ENCODE measurements at regions not wholly inside any gene's neighbourhood (a gene's known extent, or its start where the extent isn't known, plus 50 kb on each side); places are given as distances from the start of the nearest gene placed in this dataset.

DNA sequence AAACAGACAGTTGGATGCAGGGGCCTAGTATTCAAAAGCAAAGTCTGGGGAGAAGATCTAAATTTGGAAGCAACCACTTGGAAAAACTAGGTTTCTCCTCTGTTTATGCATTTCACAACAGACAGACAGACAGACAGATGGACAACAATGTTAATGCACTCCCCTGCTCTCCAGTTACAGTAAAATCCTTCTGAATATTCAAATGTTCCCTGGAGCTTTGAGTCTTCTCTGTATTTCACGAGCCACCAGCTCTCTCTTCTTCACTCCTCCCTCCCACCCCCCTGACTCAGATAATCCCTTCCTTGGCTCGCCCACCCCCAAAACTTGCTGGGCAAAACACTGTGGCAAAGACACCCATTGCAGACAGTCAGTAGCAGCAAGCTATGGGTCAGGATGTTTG lies 129.3 kb upstream of the TOP1 start:
- H3K4me1 ChIP-seq (replicated peaks in 1 of 4; ENCODE audit: control insufficient read depth in 3 of 4, insufficient read depth in 4 of 4, low read length in 3 of 4), result no peaks in the 10 kb centered on the region
- no peak overlapping the region for H2BK5ac ChIP-seq (ENCODE audit: low read depth, low read length)
- H4K8ac ChIP-seq (ENCODE audit: extremely low read depth, insufficient read depth, low read length), result no peak overlapping the region
- H3K9ac ChIP-seq (replicated peaks in 1 of 4; ENCODE audit: extremely low read depth in 1 of 4, low read depth in 3 of 4, low read length in 3 of 4), result no peak overlapping the region
- no peak overlapping the region for H3K23ac ChIP-seq (ENCODE audit: insufficient read length)
- ChIA-PET POLR2A (ENCODE audit: partially characterized antibody) (no interaction called here), CTCF (ENCODE audit: partially characterized antibody) (interaction anchor here (1.0 to 1.4 kb wide), 2 partner anchors 39 to 100 kb away, joined by 3 to 4 read pairs; no protein-coding TSS in a partner anchor)
- no peak overlapping the region for H2BK15ac ChIP-seq (ENCODE audit: low read length)
- H4K5ac ChIP-seq (ENCODE audit: insufficient read length, low read depth, low read length), result no peak overlapping the region
- no peak overlapping the region for H2AK5ac ChIP-seq (ENCODE audit: low read depth, low read length)
- H2BK12ac ChIP-seq (ENCODE audit: low read depth, low read length), result no peak overlapping the region
- WGBS, 2 experiments (ENCODE audit: extremely low coverage in 1 of 2, insufficient coverage in 1 of 2, insufficient read length in 1 of 2, insufficient replicate concordance in 2 of 2, low coverage in 1 of 2, low lambda C conversion rate in 2 of 2, missing lambda C conversion rate in 1 of 2), result 57% methylated on average over 2 of the region's 2 CpGs; no CpG with 5 or more reads in 1 of the 2 experiments
- H3K79me2 ChIP-seq (ENCODE audit: control insufficient read depth in 1 of 2, insufficient read depth in 2 of 2, low read length in 2 of 2), result no peaks in the 10 kb centered on the region
- H3K36me3 ChIP-seq (ENCODE audit: control insufficient read depth in 2 of 4, insufficient read depth in 4 of 4, low read length in 3 of 4), result no peaks in the 10 kb centered on the region
- H3K27ac ChIP-seq (ENCODE audit: low read depth, low read length), result no peak overlapping the region
- H3K56ac ChIP-seq (replicated peaks; ENCODE audit: insufficient read length, low read depth, low read length), result no peak overlapping the region
- H2AFZ ChIP-seq (ENCODE audit: low read length), result no peak overlapping the region
- no peaks in the 10 kb centered on the region for H4K20me1 ChIP-seq (replicated peaks in 1 of 2; ENCODE audit: control insufficient read depth in 1 of 2, insufficient read depth in 2 of 2, low read length in 2 of 2)
- no peaks in the 10 kb centered on the region for H3K9me3 ChIP-seq (ENCODE audit: insufficient read depth in 2 of 2, low read depth in 1 of 2, low read length in 1 of 2)
- H2BK120ac ChIP-seq (replicated peaks; ENCODE audit: low read depth, low read length), result no peak overlapping the region
- H2BK20ac ChIP-seq (ENCODE audit: low read length), result no peak overlapping the region
- no peaks in the 10 kb centered on the region for H3K27me3 ChIP-seq (replicated peaks in 1 of 4; ENCODE audit: control insufficient read depth in 3 of 4, extremely low read depth in 1 of 4, insufficient read depth in 3 of 4, low read length in 3 of 4)
- no peak overlapping the region for H3K4me3 ChIP-seq (ENCODE audit: extremely low read depth in 1 of 4, insufficient read depth in 2 of 4, low read depth in 3 of 4, low read length in 4 of 4)
- no peaks in the 10 kb centered on the region for H3K79me1 ChIP-seq (ENCODE audit: low read depth, low read length)
- no peak for DNase-seq (ENCODE audit: low read depth in 1 of 2, low spot score in 2 of 2)
- no peak overlapping the region for H3K4ac ChIP-seq (replicated peaks; ENCODE audit: insufficient read length, low read depth, low read length)
- H3K23me2 ChIP-seq (ENCODE audit: low read depth, low read length), result peaks cover 2% of the 10 kb centered on the region; the same call in 1 of the 2 replicates
- no peak overlapping the region for H4K91ac ChIP-seq (replicated peaks; ENCODE audit: insufficient read length, low read length)
- no peak for TF ChIP-seq SP2 (IDR thresholded peaks at IDR 0.05; ENCODE audit: low read length)
- TF ChIP-seq SIRT6 (IDR thresholded peaks at IDR 0.05; ENCODE audit: low read length), result no peak
- TF ChIP-seq HDAC2 (IDR thresholded peaks at IDR 0.05; ENCODE audit: borderline replicate concordance in 1 of 2, low read depth in 2 of 2, low read length in 2 of 2), result no peak
- TF ChIP-seq RFX5 (IDR thresholded peaks at IDR 0.05; ENCODE audit: borderline replicate concordance, low read depth, low read length), result no peak
- TF ChIP-seq KDM1A (IDR thresholded peaks at IDR 0.05; ENCODE audit: borderline replicate concordance, low read length), result no peak
- no peak for TF ChIP-seq GABPA (IDR thresholded peaks at IDR 0.05; ENCODE audit: borderline replicate concordance, insufficient read depth, low read length)
- TF ChIP-seq, protein P1, sequence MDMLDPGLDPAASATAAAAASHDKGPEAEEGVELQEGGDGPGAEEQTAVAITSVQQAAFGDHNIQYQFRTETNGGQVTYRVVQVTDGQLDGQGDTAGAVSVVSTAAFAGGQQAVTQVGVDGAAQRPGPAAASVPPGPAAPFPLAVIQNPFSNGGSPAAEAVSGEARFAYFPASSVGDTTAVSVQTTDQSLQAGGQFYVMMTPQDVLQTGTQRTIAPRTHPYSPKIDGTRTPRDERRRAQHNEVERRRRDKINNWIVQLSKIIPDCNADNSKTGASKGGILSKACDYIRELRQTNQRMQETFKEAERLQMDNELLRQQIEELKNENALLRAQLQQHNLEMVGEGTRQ (IDR thresholded peaks at IDR 0.05; ENCODE audit: low read length), result no peak
- H3K14ac ChIP-seq (ENCODE audit: insufficient read length), result no peak overlapping the region
- H3K4me2 ChIP-seq (ENCODE audit: insufficient read depth in 1 of 2, low read depth in 2 of 2, low read length in 2 of 2), result no peak overlapping the region
- FAIRE-seq, result no peak
- no peak overlapping the region for H3K18ac ChIP-seq (ENCODE audit: extremely low read depth, low read length)
